HL-60 (cell line): ENCODE measurements at regions not wholly inside any gene's neighbourhood (a gene's known extent, or its start where the extent isn't known, plus 50 kb on each side); places are given as distances from the start of the nearest gene placed in this dataset.

Experiments used
- CTCF ChIP-seq: IDR thresholded peaks from one replicate; pipeline ENCODE4 v1.5.1; 2011; ENCODE audit warnings: low read length, control low read depth, inconsistent platforms; ENCODE audit not compliant: insufficient read depth
- POLR2AphosphoS5 ChIP-seq: IDR thresholded peaks from 2 replicates; pipeline ENCODE4 v1.6.1; 2012; ENCODE audit warnings: low read depth

GRCh38 chr5:71817891-71818290 is 98.8 kb downstream of the CARTPT start:
- no peak for TF ChIP-seq POLR2AphosphoS5
- TF ChIP-seq CTCF = no peak
